Breast epithelium (tissue), 4 donors: ENCODE measurements at regions not wholly inside any gene's neighbourhood (a gene's known extent, or its start where the extent isn't known, plus 50 kb on each side); places are given as distances from the start of the nearest gene placed in this dataset.

Experiments used
- DNase-seq, 2 donors: peaks; one replicate each; pipeline ENCODE4 v3.0.0-alpha.2; 2019; ENCODE audit warnings: low spot score in 2 of 2
- H3K27ac ChIP-seq, 2 donors: fragments of 200-600 bp; sonication (generic) in 1 of 2; one replicate each; pipeline ENCODE4 v1.5.1; 2016 to 2019; ENCODE audit warnings: mild to moderate bottlenecking in 1 of 2
- H3K27me3 ChIP-seq, 2 donors: fragments of 200-600 bp; sonication (generic) in 1 of 2; one replicate each; pipeline versions ENCODE4 v1.5.1 to v1.6.0; 2017 to 2019; ENCODE audit warnings: control low read depth in 1 of 2, mild to moderate bottlenecking in 1 of 2
- H3K36me3 ChIP-seq: fragments of 200-600 bp; one replicate; pipeline ENCODE4 v1.5.1; 2019
- H3K4me1 ChIP-seq, 2 donors: fragments of 200-600 bp; sonication (generic); one replicate each; pipeline ENCODE4 v1.5.1; 2016 to 2019; ENCODE audit warnings: control low read depth in 1 of 2
- H3K4me3 ChIP-seq, 3 donors: fragments of 200-600 bp; sonication (generic); 1 replicate in 2 of 3; 2 replicates in 1 of 3; pipeline ENCODE4 v1.5.1; 2016 to 2019; ENCODE audit warnings: mild to moderate bottlenecking in 3 of 3, moderate library complexity in 2 of 3
- H3K9me3 ChIP-seq, 2 donors: fragments of 200-600 bp; sonication (generic) in 1 of 2; one replicate each; pipeline ENCODE4 v1.5.1; 2016 to 2019; ENCODE audit warnings: control low read depth in 1 of 2
- CTCF ChIP-seq, 3 donors: fragments of 450-650 bp; IDR thresholded peaks; one replicate each; pipeline ENCODE4 v1.5.1; 2016 to 2017; ENCODE audit warnings: antibody characterized with exemption in 3 of 3, mild to moderate bottlenecking in 3 of 3, moderate library complexity in 3 of 3
- POLR2A ChIP-seq: fragments of 450-650 bp; IDR thresholded peaks from one replicate; pipeline ENCODE4 v1.6.1; 2016; ENCODE audit warnings: antibody characterized with exemption, mild to moderate bottlenecking, moderate library complexity
- POLR2AphosphoS5 ChIP-seq, 3 donors: sonication (generic); formaldehyde crosslinking; IDR thresholded peaks; one replicate each; pipeline ENCODE4 v1.6.1; 2017; ENCODE audit warnings: antibody characterized with exemption in 3 of 3
- intact Hi-C: fragments of 100-400 bp; cut with DNase I; formaldehyde crosslinking; loops from one replicate; pipeline ENCODE4 v1.15.1; 2023; ENCODE audit warnings: low total_unique reads

- no peak overlapping the region for H3K27ac ChIP-seq
- no peaks in the 10 kb centered on the region for H3K36me3 ChIP-seq
- peaks cover 0 to 4% of the 10 kb centered on the region in 2 donors for H3K9me3 ChIP-seq
- TF ChIP-seq POLR2AphosphoS5 (IDR thresholded peaks at IDR 0.05): no peak
- no peak for TF ChIP-seq POLR2A
- TF ChIP-seq CTCF (IDR thresholded peaks at IDR 0.05): no peak
- intact Hi-C loops: no loop called here
- no peaks in the 10 kb centered on the region for H3K27me3 ChIP-seq
- DNase-seq: no peak
- H3K4me3 ChIP-seq: no peak overlapping the region
- no peaks in the 10 kb centered on the region for H3K4me1 ChIP-seq
These were observed 325.1 kb upstream of the RAB6C start for GRCh38 chr2:129654331-129654730.

- no peaks in the 10 kb centered on the region for H3K36me3 ChIP-seq
- intact Hi-C loops: no loop called here
- TF ChIP-seq POLR2AphosphoS5 (IDR thresholded peaks at IDR 0.05) (no peak), CTCF (IDR thresholded peaks at IDR 0.05) (no peak), POLR2A (no peak)
- peaks cover 0 to 4% of the 10 kb centered on the region in 2 donors for H3K9me3 ChIP-seq
- no peak overlapping the region for H3K4me3 ChIP-seq
- H3K27ac ChIP-seq: no peak overlapping the region
- H3K27me3 ChIP-seq: no peaks in the 10 kb centered on the region
- no peak for DNase-seq
- H3K4me1 ChIP-seq: no peaks in the 10 kb centered on the region
These were observed 323.3 kb upstream of the RAB6C start for GRCh38 chr2:129656081-129656598.

- TF ChIP-seq POLR2A: no peak
- no peak for TF ChIP-seq POLR2AphosphoS5 (IDR thresholded peaks at IDR 0.05)
- TF ChIP-seq CTCF (IDR thresholded peaks at IDR 0.05): no peak
- no peak for DNase-seq
- Histone ChIP-seq H3K9me3 (peaks cover 0 to 4% of the 10 kb centered on the region in 2 donors), H3K4me3 (no peak overlapping the region), H3K27ac (no peak overlapping the region), H3K27me3 (no peaks in the 10 kb centered on the region), H3K4me1 (no peaks in the 10 kb centered on the region), H3K36me3 (no peaks in the 10 kb centered on the region)
- intact Hi-C loops: no loop called here
These were observed 321.0 kb upstream of the RAB6C start for GRCh38 chr2:129658430-129658829.

- Histone ChIP-seq H3K27ac (no peak overlapping the region), H3K36me3 (no peaks in the 10 kb centered on the region), H3K27me3 (no peaks in the 10 kb centered on the region), H3K9me3 (peaks cover 0 to 4% of the 10 kb centered on the region in 2 donors), H3K4me1 (no peaks in the 10 kb centered on the region), H3K4me3 (no peak overlapping the region)
- no peak for DNase-seq
- no peak for TF ChIP-seq POLR2AphosphoS5 (IDR thresholded peaks at IDR 0.05)
- no peak for TF ChIP-seq CTCF (IDR thresholded peaks at IDR 0.05)
- TF ChIP-seq POLR2A: no peak
- intact Hi-C loops: no loop called here
These were observed 317.5 kb upstream of the RAB6C start for GRCh38 chr2:129661935-129662334.

- TF ChIP-seq POLR2AphosphoS5 (IDR thresholded peaks at IDR 0.05) (no peak), POLR2A (no peak), CTCF (IDR thresholded peaks at IDR 0.05) (no peak)
- Histone ChIP-seq H3K27ac (no peak overlapping the region), H3K4me1 (no peaks in the 10 kb centered on the region), H3K4me3 (no peak overlapping the region), H3K27me3 (no peaks in the 10 kb centered on the region), H3K9me3 (no peaks in the 10 kb centered on the region), H3K36me3 (no peaks in the 10 kb centered on the region)
- no peak for DNase-seq
- intact Hi-C loops: no loop called here
These were observed 311.9 kb upstream of the RAB6C start for GRCh38 chr2:129667577-129667976.
